Tibial nerve (tissue), 4 donors: ENCODE measurements at regions not wholly inside any gene's neighbourhood (a gene's known extent, or its start where the extent isn't known, plus 50 kb on each side); places are given as distances from the start of the nearest gene placed in this dataset.

Experiments
- DNase-seq, 2 donors: peaks; one replicate each; pipeline ENCODE4 v3.0.0-alpha.2; 2019; ENCODE audit warnings: low spot score in 2 of 2
- H3K27ac ChIP-seq, 4 donors: fragments of 200-600 bp; sonication (generic) in 3 of 4; one replicate each; pipeline ENCODE4 v1.5.1; 2017 to 2019; ENCODE audit warnings: mild to moderate bottlenecking in 1 of 4
- H3K27me3 ChIP-seq, 2 donors: fragments of 200-600 bp; sonication (generic) in 1 of 2; one replicate each; pipeline versions ENCODE4 v1.5.1 to v1.6.0; 2017 to 2019
- H3K36me3 ChIP-seq, 3 donors: fragments of 200-600 bp; sonication (generic); one replicate each; pipeline ENCODE4 v1.5.1; 2018 to 2019
- H3K4me1 ChIP-seq, 4 donors: fragments of 200-600 bp; sonication (generic) in 3 of 4; one replicate each; pipeline ENCODE4 v1.5.1; 2017 to 2019
- H3K4me3 ChIP-seq, 4 donors: fragments of 200-600 bp; sonication (generic) in 3 of 4; one replicate each; pipeline ENCODE4 v1.5.1; 2017 to 2019; ENCODE audit warnings: mild to moderate bottlenecking in 1 of 4, moderate library complexity in 1 of 4
- H3K9me3 ChIP-seq, 4 donors: fragments of 200-600 bp; sonication (generic) in 3 of 4; one replicate each; pipeline ENCODE4 v1.5.1; 2017 to 2019
- CTCF ChIP-seq, 5 experiments: fragments of 200-600 bp in 3 of 5; fragments of 450-650 bp in 2 of 5; sonication (generic) in 3 of 5; IDR thresholded peaks; one replicate each; pipeline ENCODE4 v1.5.1; 2016 to 2019; ENCODE audit warnings: antibody characterized with exemption in 5 of 5, mild to moderate bottlenecking in 3 of 5, moderate library complexity in 2 of 5
- EP300 ChIP-seq, 2 donors: sonication (generic); formaldehyde crosslinking; IDR thresholded peaks; one replicate each; pipeline ENCODE4 v1.6.1; 2017; ENCODE audit warnings: antibody characterized with exemption in 2 of 2, mild to moderate bottlenecking in 1 of 2
- POLR2A ChIP-seq, 2 donors: fragments of 450-650 bp; IDR thresholded peaks; one replicate each; pipeline ENCODE4 v1.6.1; 2017; ENCODE audit warnings: antibody characterized with exemption in 2 of 2, mild to moderate bottlenecking in 2 of 2, moderate library complexity in 2 of 2
- WGBS, 2 donors: methylation state at CpG; one replicate each; pipeline ENCODE4 v1.1.5; 2018; 5-methylcytosine and 5-hydroxymethylcytosine counted together

GRCh38 chr2:52070665-52071064 is 1038.7 kb upstream of the NRXN1 start:
- WGBS, 2 donors: 97 to 98% methylated on average over 1 of the region's 1 CpG

GRCh38 chr2:52064234-52064633 is 1032.3 kb upstream of the NRXN1 start:
- no peaks in the 10 kb centered on the region for H3K36me3 ChIP-seq
- H3K9me3 ChIP-seq: peaks cover 0 to 4% (median under 1%) of the 10 kb centered on the region in 4 donors
- no peaks in the 10 kb centered on the region for H3K27me3 ChIP-seq
- TF ChIP-seq POLR2A (IDR thresholded peaks at IDR 0.05) (no peak), EP300 (IDR thresholded peaks at IDR 0.05) (no peak), CTCF (IDR thresholded peaks at IDR 0.05) (no peak)
- H3K27ac ChIP-seq: no peak overlapping the region
- H3K4me3 ChIP-seq: no peak overlapping the region
- 93 to 95% methylated on average over 4 of the region's 4 CpGs for WGBS, 2 donors
- no peaks in the 10 kb centered on the region for H3K4me1 ChIP-seq
- DNase-seq: no peak

More at GRCh38 chr2:52070665-52071064, 1038.7 kb upstream of the NRXN1 start:
- peaks cover 0 to 4% (median 0%) of the 10 kb centered on the region in 4 donors for H3K9me3 ChIP-seq
- no peak for DNase-seq
- H3K27ac ChIP-seq: no peak overlapping the region
- H3K27me3 ChIP-seq: no peaks in the 10 kb centered on the region
- no peaks in the 10 kb centered on the region for H3K36me3 ChIP-seq
- H3K4me1 ChIP-seq: peaks cover 0 to 11% (median 0%) of the 10 kb centered on the region in 4 donors
- TF ChIP-seq POLR2A (IDR thresholded peaks at IDR 0.05) (no peak), EP300 (IDR thresholded peaks at IDR 0.05) (no peak), CTCF (IDR thresholded peaks at IDR 0.05) (no peak)
- no peak overlapping the region for H3K4me3 ChIP-seq

- 57 to 60% methylated on average over 3 of the region's 3 CpGs for WGBS, 2 donors
- DNase-seq: no peak
- Histone ChIP-seq H3K27me3 (no peaks in the 10 kb centered on the region), H3K27ac (no peak overlapping the region), H3K36me3 (no peaks in the 10 kb centered on the region), H3K9me3 (peaks cover 0 to 23% (median 0%) of the 10 kb centered on the region in 4 donors), H3K4me1 (no peaks in the 10 kb centered on the region), H3K4me3 (no peak overlapping the region)
- no peak for TF ChIP-seq EP300 (IDR thresholded peaks at IDR 0.05)
- no peak for TF ChIP-seq CTCF (IDR thresholded peaks at IDR 0.05)
- no peak for TF ChIP-seq POLR2A (IDR thresholded peaks at IDR 0.05)
Observed at GRCh38 chr2:52054824-52055223, 1022.9 kb upstream of the NRXN1 start.

GRCh38 chr2:52036853-52037252 is 1004.9 kb upstream of the NRXN1 start:
- H3K9me3 ChIP-seq: peaks cover 0 to 2% (median 0%) of the 10 kb centered on the region in 4 donors
- DNase-seq: no peak
- TF ChIP-seq CTCF (IDR thresholded peaks at IDR 0.05) (no peak), POLR2A (IDR thresholded peaks at IDR 0.05) (no peak), EP300 (IDR thresholded peaks at IDR 0.05) (no peak)
- H3K27me3 ChIP-seq: no peaks in the 10 kb centered on the region
- no peaks in the 10 kb centered on the region for H3K36me3 ChIP-seq
- H3K4me1 ChIP-seq: no peaks in the 10 kb centered on the region
- WGBS, 2 donors: 86 to 88% methylated on average over 1 of the region's 1 CpG
- H3K4me3 ChIP-seq: no peak overlapping the region
- H3K27ac ChIP-seq: no peak overlapping the region

GRCh38 chr2:52036024-52036423 is 1004.1 kb upstream of the NRXN1 start:
- TF ChIP-seq CTCF (IDR thresholded peaks at IDR 0.05): no peak
- no peak for TF ChIP-seq EP300 (IDR thresholded peaks at IDR 0.05)
- no peak for TF ChIP-seq POLR2A (IDR thresholded peaks at IDR 0.05)
- no peaks in the 10 kb centered on the region for H3K36me3 ChIP-seq
- no peaks in the 10 kb centered on the region for H3K9me3 ChIP-seq
- H3K4me3 ChIP-seq: no peak overlapping the region
- 94 to 95% methylated on average over 1 of the region's 1 CpG for WGBS, 2 donors
- H3K27ac ChIP-seq: no peak overlapping the region
- DNase-seq: no peak
- H3K27me3 ChIP-seq: no peaks in the 10 kb centered on the region
- no peaks in the 10 kb centered on the region for H3K4me1 ChIP-seq
